GM18858 (cell line): ENCODE measurements at regions not wholly inside any gene's neighbourhood (a gene's known extent, or its start where the extent isn't known, plus 50 kb on each side); places are given as distances from the start of the nearest gene placed in this dataset.

ENCODE experiments used
- ATAC-seq: cut with Tn5 transposase; IDR thresholded peaks from one replicate; pipeline ENCODE4 v1.9.1; 2021; ENCODE audit not compliant: unreplicated experiment

- no peak for ATAC-seq
Measured at GRCh38 chr13:68368922-68369321, 1138.8 kb upstream of the PCDH9 start.

GRCh38 chr13:68359105-68359504 lies 1129.0 kb upstream of the PCDH9 start:
- no peak for ATAC-seq

GRCh38 chr13:68358294-68358705 lies 1128.2 kb upstream of the PCDH9 start:
- no peak for ATAC-seq

GRCh38 chr13:68350554-68350953 lies 1120.4 kb upstream of the PCDH9 start:
- no peak for ATAC-seq

- ATAC-seq, result no peak
Measured at GRCh38 chr13:68347220-68347619, 1117.1 kb upstream of the PCDH9 start.

- ATAC-seq, result no peak
Measured at GRCh38 chr13:68345963-68346531, 1115.9 kb upstream of the PCDH9 start.

GRCh38 chr13:68323124-68323523 lies 1093.0 kb upstream of the PCDH9 start:
- no peak for ATAC-seq

- ATAC-seq, result no peak
Measured at GRCh38 chr13:68319384-68319783, 1089.2 kb upstream of the PCDH9 start.

- ATAC-seq, result peak; percentile 80
Measured at GRCh38 chr13:68304286-68304893, 1074.3 kb upstream of the PCDH9 start.

GRCh38 chr13:68293631-68294030 lies 1063.5 kb upstream of the PCDH9 start:
- ATAC-seq, result no peak

GRCh38 chr13:68292601-68293000 lies 1062.5 kb upstream of the PCDH9 start:
- ATAC-seq, result no peak

GRCh38 chr13:68291595-68291994 lies 1061.5 kb upstream of the PCDH9 start:
- no peak for ATAC-seq

- ATAC-seq, result no peak
Measured at GRCh38 chr13:68275758-68276157, 1045.6 kb upstream of the PCDH9 start.

- no peak for ATAC-seq
Measured at GRCh38 chr13:68272652-68273051, 1042.5 kb upstream of the PCDH9 start.

GRCh38 chr13:68264692-68265091 lies 1034.6 kb upstream of the PCDH9 start:
- no peak for ATAC-seq

- no peak for ATAC-seq
Measured at GRCh38 chr13:68261105-68261504, 1031.0 kb upstream of the PCDH9 start.

GRCh38 chr13:68257111-68257842 lies 1027.1 kb upstream of the PCDH9 start:
- ATAC-seq, result no peak

- no peak for ATAC-seq
Measured at GRCh38 chr13:68254151-68254550, 1024.0 kb upstream of the PCDH9 start.

- no peak for ATAC-seq
Measured at GRCh38 chr13:68234274-68234673, 1004.1 kb upstream of the PCDH9 start.

GRCh38 chr13:68232351-68233130 lies 1002.4 kb upstream of the PCDH9 start:
- no peak for ATAC-seq

- ATAC-seq, result no peak
Measured at GRCh38 chr13:68214691-68215415, 984.7 kb upstream of the PCDH9 start.
